ENCODE measurements at regions not wholly inside any gene's neighbourhood (a gene's known extent, or its start where the extent isn't known, plus 50 kb on each side); places are given as distances from the start of the nearest gene placed in this dataset.

DNA sequence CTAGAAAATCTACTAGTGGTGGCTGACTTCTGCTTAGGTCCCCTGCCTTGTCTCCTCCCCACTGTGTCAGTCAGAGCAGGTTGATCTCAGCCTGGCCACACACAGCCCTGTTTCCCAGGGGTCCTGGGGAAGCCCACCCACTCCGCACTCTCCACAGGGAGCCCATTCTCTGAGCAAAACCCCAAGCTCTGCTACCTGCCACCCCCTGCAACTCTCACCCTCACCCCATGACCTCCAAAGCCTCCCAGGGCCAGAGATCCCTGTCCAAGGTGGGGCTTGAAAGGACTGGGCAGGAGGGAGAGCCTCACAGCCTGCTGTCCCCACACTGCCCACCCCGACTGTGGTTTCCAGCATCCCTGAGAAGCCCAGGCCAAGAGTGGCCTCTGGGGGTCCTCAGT, 58.8 kb upstream of the ZNF536 start:
- Histone ChIP-seq H3K36me3 (no peaks in the 10 kb centered on the region), H3K4me3 (no peak overlapping the region), H3K4me1 (no peaks in the 10 kb centered on the region), H3K27me3 (no peaks in the 10 kb centered on the region), H3K27ac (no peak overlapping the region), H3K9me3 (no peaks in the 10 kb centered on the region)
- WGBS, 2 donors: 69 to 92% methylated on average over 2 of the region's 2 CpGs
- TF ChIP-seq POLR2A (IDR thresholded peaks at IDR 0.05) (no peak), EP300 (IDR thresholded peaks at IDR 0.05) (no peak), POLR2AphosphoS5 (IDR thresholded peaks at IDR 0.05) (no peak)
- TF ChIP-seq, protein P1, sequence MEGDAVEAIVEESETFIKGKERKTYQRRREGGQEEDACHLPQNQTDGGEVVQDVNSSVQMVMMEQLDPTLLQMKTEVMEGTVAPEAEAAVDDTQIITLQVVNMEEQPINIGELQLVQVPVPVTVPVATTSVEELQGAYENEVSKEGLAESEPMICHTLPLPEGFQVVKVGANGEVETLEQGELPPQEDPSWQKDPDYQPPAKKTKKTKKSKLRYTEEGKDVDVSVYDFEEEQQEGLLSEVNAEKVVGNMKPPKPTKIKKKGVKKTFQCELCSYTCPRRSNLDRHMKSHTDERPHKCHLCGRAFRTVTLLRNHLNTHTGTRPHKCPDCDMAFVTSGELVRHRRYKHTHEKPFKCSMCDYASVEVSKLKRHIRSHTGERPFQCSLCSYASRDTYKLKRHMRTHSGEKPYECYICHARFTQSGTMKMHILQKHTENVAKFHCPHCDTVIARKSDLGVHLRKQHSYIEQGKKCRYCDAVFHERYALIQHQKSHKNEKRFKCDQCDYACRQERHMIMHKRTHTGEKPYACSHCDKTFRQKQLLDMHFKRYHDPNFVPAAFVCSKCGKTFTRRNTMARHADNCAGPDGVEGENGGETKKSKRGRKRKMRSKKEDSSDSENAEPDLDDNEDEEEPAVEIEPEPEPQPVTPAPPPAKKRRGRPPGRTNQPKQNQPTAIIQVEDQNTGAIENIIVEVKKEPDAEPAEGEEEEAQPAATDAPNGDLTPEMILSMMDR (IDR thresholded peaks at IDR 0.05): no peak
- DNase-seq (no peak), ATAC-seq (ENCODE audit: low FRiP score in 2 of 2) (no peak)

DNA sequence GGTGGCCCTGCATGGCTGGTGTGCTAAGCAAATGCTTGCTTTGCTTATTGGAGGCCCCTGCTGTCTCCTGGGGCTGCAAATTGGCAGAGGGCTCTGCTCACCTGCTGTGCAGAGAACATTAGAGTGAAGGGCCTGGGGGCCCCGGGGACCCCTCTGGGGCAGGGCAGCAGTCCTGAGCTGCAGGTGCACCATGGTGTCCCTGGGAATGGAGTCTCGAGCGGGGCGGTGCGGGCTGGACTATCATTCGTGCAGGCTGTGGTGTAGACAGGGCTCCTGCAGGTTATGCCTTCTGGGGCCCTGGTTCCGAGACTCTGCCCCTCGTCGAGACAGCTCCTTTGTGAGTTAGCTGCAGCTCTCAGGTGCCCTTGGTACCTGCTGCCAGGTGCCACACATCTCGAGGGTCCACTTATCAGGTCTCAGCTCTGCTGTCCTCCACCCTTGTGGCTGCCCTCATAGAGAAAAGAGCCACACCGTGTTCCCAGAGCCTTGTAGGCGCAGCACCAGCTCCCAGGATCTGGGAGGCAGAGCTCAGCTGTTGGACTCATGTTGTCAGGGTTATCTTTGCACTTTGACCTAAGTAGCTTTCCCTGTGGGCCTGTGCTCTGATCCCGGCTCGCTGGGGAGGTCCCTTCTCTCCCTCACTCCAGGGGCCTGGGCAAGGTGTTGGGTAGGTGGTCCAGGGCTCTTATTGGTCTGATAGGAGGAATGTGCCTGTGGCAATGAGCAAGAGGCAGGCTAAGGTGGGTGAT, 58.0 kb upstream of the ZNF536 start:
- no peaks in the 10 kb centered on the region for H3K9me3 ChIP-seq
- H3K27me3 ChIP-seq: no peaks in the 10 kb centered on the region
- no peak for DNase-seq
- H3K27ac ChIP-seq: no peak overlapping the region
- H3K4me1 ChIP-seq: no peaks in the 10 kb centered on the region
- TF ChIP-seq, protein P1 (IDR thresholded peaks at IDR 0.05): no peak
- TF ChIP-seq POLR2AphosphoS5 (IDR thresholded peaks at IDR 0.05) (no peak), POLR2A (IDR thresholded peaks at IDR 0.05) (no peak), EP300 (IDR thresholded peaks at IDR 0.05) (no peak)
- WGBS, 2 donors: 82% methylated on average over 11 of the region's 14 CpGs; no CpG with 5 or more reads in 1 of the 2 donors
- H3K4me3 ChIP-seq: no peak overlapping the region
- no peaks in the 10 kb centered on the region for H3K36me3 ChIP-seq
- no peak for ATAC-seq (ENCODE audit: low FRiP score in 2 of 2)

DNA sequence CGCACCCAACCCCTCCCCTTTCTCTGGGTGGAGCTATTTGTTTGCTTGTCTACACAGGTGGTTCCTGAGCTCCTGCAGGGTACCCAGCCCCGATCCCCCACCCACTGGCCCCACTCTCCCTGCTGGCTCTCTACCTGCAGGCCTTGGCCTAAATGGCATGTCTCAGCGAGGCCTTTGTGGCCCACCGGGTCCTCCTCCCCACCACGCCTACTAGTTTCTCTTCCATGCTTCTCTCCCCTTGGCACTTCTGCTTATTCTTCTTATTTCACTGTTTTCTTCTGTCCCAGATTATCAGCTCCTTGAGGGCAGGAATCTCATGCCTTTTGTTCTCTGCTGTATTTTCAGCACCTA, 57.4 kb upstream of the ZNF536 start:
- no peak for DNase-seq
- no peak for ATAC-seq (ENCODE audit: low FRiP score in 2 of 2)
- H3K9me3 ChIP-seq: no peaks in the 10 kb centered on the region
- TF ChIP-seq POLR2AphosphoS5 (IDR thresholded peaks at IDR 0.05) (no peak), POLR2A (IDR thresholded peaks at IDR 0.05) (no peak), EP300 (IDR thresholded peaks at IDR 0.05) (no peak)
- TF ChIP-seq, protein P1 (IDR thresholded peaks at IDR 0.05): no peak
- H3K27me3 ChIP-seq: no peaks in the 10 kb centered on the region
- H3K27ac ChIP-seq: no peak overlapping the region
- no peaks in the 10 kb centered on the region for H3K4me1 ChIP-seq
- no peaks in the 10 kb centered on the region for H3K36me3 ChIP-seq
- WGBS, 2 donors: 75 to 82% methylated on average over 4 to 5 of the region's 5 CpGs
- no peak overlapping the region for H3K4me3 ChIP-seq

DNA sequence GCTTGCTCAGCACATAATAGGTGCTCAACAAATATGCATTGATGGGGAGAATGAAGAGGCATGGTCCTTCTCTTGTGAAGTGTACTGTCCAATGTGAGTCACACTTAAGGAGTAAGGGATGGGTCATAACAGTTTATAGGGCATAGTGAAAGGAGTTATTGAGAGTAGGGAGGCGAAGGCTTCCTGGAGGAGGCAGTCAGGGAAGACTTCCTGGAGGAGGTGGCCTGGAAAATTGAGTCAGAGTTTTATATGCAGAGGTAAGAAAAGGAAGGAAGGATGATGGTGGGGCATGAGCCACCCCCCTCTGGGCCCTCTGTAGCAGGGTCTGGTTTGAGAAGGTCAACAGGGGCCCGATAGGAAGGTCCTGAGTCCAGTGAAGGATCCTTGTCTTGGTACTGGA, 57.0 kb upstream of the ZNF536 start:
- DNase-seq: no peak
- H3K27ac ChIP-seq: no peak overlapping the region
- H3K9me3 ChIP-seq: no peaks in the 10 kb centered on the region
- WGBS, 2 donors: 88 to 89% methylated on average over 2 of the region's 2 CpGs
- no peaks in the 10 kb centered on the region for H3K27me3 ChIP-seq
- TF ChIP-seq EP300 (IDR thresholded peaks at IDR 0.05) (no peak), POLR2A (IDR thresholded peaks at IDR 0.05) (no peak), POLR2AphosphoS5 (IDR thresholded peaks at IDR 0.05) (no peak)
- TF ChIP-seq, protein P1 (IDR thresholded peaks at IDR 0.05): no peak
- ATAC-seq (ENCODE audit: low FRiP score in 2 of 2): no peak
- H3K36me3 ChIP-seq: no peaks in the 10 kb centered on the region
- H3K4me1 ChIP-seq: no peaks in the 10 kb centered on the region
- no peak overlapping the region for H3K4me3 ChIP-seq

DNA sequence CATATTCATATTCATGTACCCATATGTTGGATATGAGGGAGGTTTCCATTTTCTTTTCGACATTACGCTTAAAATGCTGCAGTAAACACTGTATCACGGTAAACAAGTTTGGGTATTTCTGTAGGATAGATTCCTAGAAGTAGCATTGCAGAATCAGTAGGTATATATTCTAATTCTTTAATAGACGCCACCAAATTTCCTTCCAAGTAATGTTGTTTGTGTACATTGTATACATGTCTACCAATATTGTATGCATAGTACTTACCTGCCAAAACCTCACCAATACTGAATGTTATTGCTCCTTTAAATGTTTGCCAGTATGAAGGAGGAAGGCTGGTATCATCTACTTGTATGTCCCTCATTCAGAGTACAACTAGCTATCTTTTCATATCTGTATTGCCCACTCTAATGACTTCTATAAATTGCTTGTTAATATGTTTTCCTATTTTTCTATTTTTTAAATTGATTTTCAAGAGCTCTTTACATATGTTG, 56.1 kb upstream of the ZNF536 start:
- H3K27ac ChIP-seq: no peak overlapping the region
- no peak overlapping the region for H3K4me3 ChIP-seq
- H3K27me3 ChIP-seq: no peaks in the 10 kb centered on the region
- 93 to 98% methylated on average over 4 of the region's 4 CpGs for WGBS, 2 donors
- H3K36me3 ChIP-seq: no peaks in the 10 kb centered on the region
- ATAC-seq (ENCODE audit: low FRiP score in 2 of 2) (no peak), DNase-seq (no peak)
- H3K9me3 ChIP-seq: no peaks in the 10 kb centered on the region
- TF ChIP-seq EP300 (IDR thresholded peaks at IDR 0.05) (no peak), POLR2A (IDR thresholded peaks at IDR 0.05) (no peak), POLR2AphosphoS5 (IDR thresholded peaks at IDR 0.05) (no peak)
- TF ChIP-seq, protein P1 (IDR thresholded peaks at IDR 0.05): no peak
- H3K4me1 ChIP-seq: no peaks in the 10 kb centered on the region

Measured in upper lobe of left lung (tissue), 6 donors.